Nephron (organoid): ENCODE measurements at regions not wholly inside any gene's neighbourhood (a gene's known extent, or its start where the extent isn't known, plus 50 kb on each side); places are given as distances from the start of the nearest gene placed in this dataset.

Experiments
- H3K27ac Mint-ChIP-seq, 3 experiments: 2 replicates each; pipeline ENCODE4 v1.8.0; 2020; ENCODE audit warnings: mixed read lengths in 3 of 3, mild to moderate bottlenecking in 2 of 3, moderate library complexity in 1 of 3
- H3K27me3 Mint-ChIP-seq: 2 replicates; pipeline ENCODE4 v1.8.0; 2021; ENCODE audit warnings: low read depth, mild to moderate bottlenecking, moderate library complexity, mixed read lengths
- H3K36me3 Mint-ChIP-seq: 2 replicates; pipeline ENCODE4 v1.8.0; 2020; ENCODE audit warnings: low read depth, mixed read lengths
- H3K4me1 Mint-ChIP-seq: 2 replicates; pipeline ENCODE4 v1.8.0; 2020; ENCODE audit warnings: mixed read lengths
- H3K4me3 Mint-ChIP-seq, 3 experiments: 2 replicates each; pipeline ENCODE4 v1.8.0; 2020; ENCODE audit warnings: mild to moderate bottlenecking in 3 of 3, mixed read lengths in 3 of 3, moderate library complexity in 2 of 3
- H3K9me3 Mint-ChIP-seq: 2 replicates; pipeline ENCODE4 v1.8.0; 2020; ENCODE audit warnings: mixed read lengths
- TF ChIP-seq, protein P1 (sequence below), 3 experiments: fragments of 200-600 bp; sonication (generic); IDR thresholded peaks; one replicate each; pipeline ENCODE4 v1.5.0; 2021; ENCODE audit warnings: antibody characterized with exemption in 3 of 3; ENCODE audit not compliant: unreplicated experiment in 3 of 3

DNA sequence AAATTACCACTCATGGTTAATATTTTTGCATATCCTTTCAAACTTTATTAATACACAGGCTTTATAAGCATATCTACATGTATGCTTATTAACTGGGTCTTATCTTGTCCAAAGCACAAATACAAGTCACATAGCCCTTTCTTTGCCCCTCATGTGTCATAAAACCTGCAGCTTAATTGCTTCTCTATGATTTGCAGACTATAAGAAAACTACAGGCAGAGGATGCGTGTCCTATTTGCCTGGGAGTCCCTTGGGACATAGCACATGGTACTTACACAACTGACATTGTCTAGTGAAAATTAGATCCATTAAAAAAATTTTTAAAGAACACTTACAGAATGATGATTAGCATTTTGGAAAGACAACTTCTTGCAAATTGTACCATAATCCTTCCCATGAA is 190.5 kb upstream of the PLEKHA5 start:
- Mint-ChIP-seq H3K4me1 (no peaks in the 10 kb centered on the region), H3K4me3 (no peak overlapping the region), H3K27me3 (no peaks in the 10 kb centered on the region), H3K9me3 (no peaks in the 10 kb centered on the region), H3K36me3 (no peaks in the 10 kb centered on the region), H3K27ac (no peak overlapping the region)
- TF ChIP-seq, protein P1, sequence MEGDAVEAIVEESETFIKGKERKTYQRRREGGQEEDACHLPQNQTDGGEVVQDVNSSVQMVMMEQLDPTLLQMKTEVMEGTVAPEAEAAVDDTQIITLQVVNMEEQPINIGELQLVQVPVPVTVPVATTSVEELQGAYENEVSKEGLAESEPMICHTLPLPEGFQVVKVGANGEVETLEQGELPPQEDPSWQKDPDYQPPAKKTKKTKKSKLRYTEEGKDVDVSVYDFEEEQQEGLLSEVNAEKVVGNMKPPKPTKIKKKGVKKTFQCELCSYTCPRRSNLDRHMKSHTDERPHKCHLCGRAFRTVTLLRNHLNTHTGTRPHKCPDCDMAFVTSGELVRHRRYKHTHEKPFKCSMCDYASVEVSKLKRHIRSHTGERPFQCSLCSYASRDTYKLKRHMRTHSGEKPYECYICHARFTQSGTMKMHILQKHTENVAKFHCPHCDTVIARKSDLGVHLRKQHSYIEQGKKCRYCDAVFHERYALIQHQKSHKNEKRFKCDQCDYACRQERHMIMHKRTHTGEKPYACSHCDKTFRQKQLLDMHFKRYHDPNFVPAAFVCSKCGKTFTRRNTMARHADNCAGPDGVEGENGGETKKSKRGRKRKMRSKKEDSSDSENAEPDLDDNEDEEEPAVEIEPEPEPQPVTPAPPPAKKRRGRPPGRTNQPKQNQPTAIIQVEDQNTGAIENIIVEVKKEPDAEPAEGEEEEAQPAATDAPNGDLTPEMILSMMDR (IDR thresholded peaks at IDR 0.05; ENCODE audit: unreplicated experiment in 3 of 3), result no peak

DNA sequence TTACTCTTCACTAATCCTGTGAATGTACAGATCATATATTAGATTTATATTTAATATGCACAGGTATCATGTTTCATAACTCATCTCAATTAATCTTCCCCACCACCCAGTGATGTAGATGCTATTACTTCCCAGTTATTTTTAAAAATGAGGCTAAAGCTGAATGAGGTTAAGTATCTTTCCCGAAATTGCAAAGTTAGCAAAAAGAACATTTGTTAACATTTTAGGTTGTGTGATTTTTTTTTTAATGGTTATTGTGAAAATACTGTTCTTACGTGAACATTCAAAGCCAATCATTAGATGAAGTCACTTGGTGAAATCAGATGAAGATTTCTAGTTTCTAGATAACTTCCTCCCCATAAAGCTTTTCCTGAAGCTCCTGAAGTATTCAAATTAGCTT is 186.9 kb upstream of the PLEKHA5 start:
- no peaks in the 10 kb centered on the region for H3K9me3 Mint-ChIP-seq
- TF ChIP-seq, protein P1 (IDR thresholded peaks at IDR 0.05; ENCODE audit: unreplicated experiment in 3 of 3), result no peak
- no peaks in the 10 kb centered on the region for H3K27me3 Mint-ChIP-seq
- H3K4me3 Mint-ChIP-seq, result no peak overlapping the region
- H3K36me3 Mint-ChIP-seq, result no peaks in the 10 kb centered on the region
- H3K27ac Mint-ChIP-seq, result no peak overlapping the region
- no peaks in the 10 kb centered on the region for H3K4me1 Mint-ChIP-seq

DNA sequence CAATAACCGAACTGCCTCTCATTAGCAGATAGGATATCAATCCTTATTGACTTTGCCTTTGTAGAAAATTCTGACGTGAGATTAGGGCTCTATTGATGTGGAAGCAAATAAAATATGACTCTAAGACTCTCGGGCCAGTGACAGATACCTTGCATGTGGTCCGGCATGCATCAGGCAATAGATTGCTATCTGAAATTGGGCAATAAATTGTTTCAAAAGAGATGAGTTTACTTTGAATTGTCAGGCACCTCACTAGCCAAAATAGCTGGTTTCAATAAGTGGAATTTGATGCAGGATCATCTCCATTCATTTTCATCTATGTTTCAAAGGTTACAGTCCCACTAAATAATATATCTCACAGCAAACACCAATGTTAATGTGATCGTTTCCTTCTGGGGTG is 186.3 kb upstream of the PLEKHA5 start:
- TF ChIP-seq, protein P1 (IDR thresholded peaks at IDR 0.05; ENCODE audit: unreplicated experiment in 3 of 3), result no peak
- no peaks in the 10 kb centered on the region for H3K4me1 Mint-ChIP-seq
- H3K9me3 Mint-ChIP-seq, result no peaks in the 10 kb centered on the region
- no peaks in the 10 kb centered on the region for H3K36me3 Mint-ChIP-seq
- no peaks in the 10 kb centered on the region for H3K27me3 Mint-ChIP-seq
- no peak overlapping the region for H3K4me3 Mint-ChIP-seq
- no peak overlapping the region for H3K27ac Mint-ChIP-seq

DNA sequence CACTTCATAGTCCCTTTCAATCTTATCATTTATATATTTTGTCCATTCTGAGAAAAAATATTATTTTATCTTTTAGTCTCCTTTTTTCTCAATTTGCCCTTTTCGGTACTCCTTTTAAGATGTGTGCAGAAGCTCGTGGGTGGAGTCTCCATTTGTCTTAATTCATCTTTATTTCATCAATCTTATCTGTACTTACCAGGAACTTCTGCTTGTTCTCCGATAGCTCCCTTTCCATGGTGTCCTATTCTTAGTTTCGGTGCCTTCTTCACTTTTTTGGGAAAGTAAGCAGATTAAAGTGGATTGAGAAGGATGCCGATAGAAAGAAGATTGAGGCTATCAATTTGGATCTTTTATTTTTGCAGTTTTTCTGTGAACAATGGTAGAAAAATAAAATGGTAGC is 183.4 kb upstream of the PLEKHA5 start:
- Mint-ChIP-seq H3K27me3 (no peaks in the 10 kb centered on the region), H3K36me3 (no peaks in the 10 kb centered on the region), H3K4me1 (no peaks in the 10 kb centered on the region), H3K4me3 (no peak overlapping the region), H3K9me3 (no peaks in the 10 kb centered on the region), H3K27ac (no peak overlapping the region)
- TF ChIP-seq, protein P1 (IDR thresholded peaks at IDR 0.05; ENCODE audit: unreplicated experiment in 3 of 3), result no peak

DNA sequence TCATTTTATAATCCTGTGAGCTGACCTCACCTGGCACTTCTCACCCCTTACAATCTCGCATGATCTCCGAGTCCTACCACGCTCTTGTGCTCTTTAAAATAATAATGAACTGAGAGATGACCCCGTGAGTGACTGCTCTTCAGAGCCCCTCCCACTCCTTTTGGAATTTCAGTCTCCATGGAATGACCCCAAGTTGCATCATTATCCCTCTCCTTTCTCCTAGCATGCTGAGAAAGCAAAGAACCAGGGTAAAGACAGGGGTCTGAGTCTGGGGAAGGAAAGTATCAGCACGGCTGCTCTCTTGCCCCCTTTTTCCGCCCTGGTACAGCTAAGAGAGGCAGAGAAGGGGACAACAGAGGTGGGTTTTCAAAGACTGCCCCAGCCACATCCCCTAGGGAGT is 178.3 kb upstream of the PLEKHA5 start:
- no peaks in the 10 kb centered on the region for H3K36me3 Mint-ChIP-seq
- H3K27me3 Mint-ChIP-seq, result peaks cover 3% of the 10 kb centered on the region
- H3K4me3 Mint-ChIP-seq, result no peak overlapping the region
- TF ChIP-seq, protein P1 (IDR thresholded peaks at IDR 0.05; ENCODE audit: unreplicated experiment in 3 of 3), result no peak
- H3K27ac Mint-ChIP-seq, result no peak overlapping the region
- no peaks in the 10 kb centered on the region for H3K9me3 Mint-ChIP-seq
- H3K4me1 Mint-ChIP-seq, result no peaks in the 10 kb centered on the region

DNA sequence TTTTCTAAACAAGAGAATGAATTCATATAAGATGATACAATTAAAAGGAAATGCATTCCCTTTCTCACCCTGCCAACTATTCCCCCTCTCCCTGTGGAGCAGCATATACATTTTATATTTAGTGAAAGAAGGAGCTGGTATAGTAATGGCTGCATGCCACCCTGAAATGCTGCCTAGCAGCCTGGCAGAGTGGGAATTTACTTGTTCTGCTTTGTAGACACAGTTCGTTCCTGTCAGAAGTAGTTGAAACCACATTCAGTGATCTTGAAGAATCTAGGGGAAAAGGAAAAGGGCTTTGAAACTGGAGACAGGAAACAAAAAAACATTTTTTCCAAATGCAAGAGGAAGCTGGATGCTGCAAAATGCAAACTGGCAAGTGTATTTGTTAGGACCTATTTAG is 176.0 kb upstream of the PLEKHA5 start:
- Mint-ChIP-seq H3K4me3 (no peak overlapping the region), H3K36me3 (no peaks in the 10 kb centered on the region), H3K27me3 (peaks cover 3% of the 10 kb centered on the region), H3K9me3 (no peaks in the 10 kb centered on the region), H3K27ac (no peak overlapping the region), H3K4me1 (no peaks in the 10 kb centered on the region)
- TF ChIP-seq, protein P1 (IDR thresholded peaks at IDR 0.05; ENCODE audit: unreplicated experiment in 3 of 3), result no peak
